KMS-11 (cell line): ENCODE measurements at regions not wholly inside any gene's neighbourhood (a gene's known extent, or its start where the extent isn't known, plus 50 kb on each side); places are given as distances from the start of the nearest gene placed in this dataset.
"Not testable (repeated sequence)": the region's sequence is repeated elsewhere in the genome, so short reads cannot be mapped to it uniquely, and the experiment has no call there.

Experiments used
- H2AFZ ChIP-seq: fragments of 200-600 bp; sonication (generic); 2 replicates; pipeline ENCODE4 v1.6.1; 2016; ENCODE audit warnings: antibody characterized with exemption, mixed run types, low read depth
- H3K27ac ChIP-seq: fragments of 200-600 bp; sonication (generic); 2 replicates; pipeline ENCODE4 v1.6.1; 2016; ENCODE audit warnings: mild to moderate bottlenecking, mixed run types
- H3K27me3 ChIP-seq: fragments of 200-600 bp; sonication (generic); 2 replicates; pipeline ENCODE4 v1.6.1; 2017; ENCODE audit warnings: mild to moderate bottlenecking, low read depth, mixed run types, moderate library complexity; ENCODE audit not compliant: insufficient read depth
- H3K36me3 ChIP-seq: fragments of 200-600 bp; sonication (generic); 2 replicates; pipeline ENCODE4 v1.6.1; 2017; ENCODE audit warnings: mild to moderate bottlenecking, mixed run types; ENCODE audit not compliant: insufficient read depth
- H3K4me1 ChIP-seq: fragments of 200-600 bp; sonication (generic); 2 replicates; pipeline ENCODE4 v1.6.1; 2016; ENCODE audit warnings: mild to moderate bottlenecking, low read depth, mixed run types; ENCODE audit not compliant: poor library complexity, severe bottlenecking
- H3K4me2 ChIP-seq: fragments of 200-600 bp; sonication (generic); 2 replicates; pipeline ENCODE4 v1.7.0; 2016; ENCODE audit warnings: mild to moderate bottlenecking, mixed run types
- H3K4me3 ChIP-seq: fragments of 200-600 bp; sonication (generic); IDR thresholded peaks from 2 replicates; pipeline ENCODE4 v1.6.1; 2017; ENCODE audit warnings: low read depth, low read length, mixed read lengths; ENCODE audit not compliant: insufficient read depth
- H3K79me2 ChIP-seq: fragments of 200-600 bp; sonication (generic); 2 replicates; pipeline ENCODE4 v1.6.1; 2016; ENCODE audit warnings: low read depth, mixed run types; ENCODE audit not compliant: insufficient read depth
- H3K9ac ChIP-seq: fragments of 200-600 bp; sonication (generic); 2 replicates; pipeline ENCODE4 v1.6.1; 2016; ENCODE audit warnings: mild to moderate bottlenecking, mixed run types
- H4K20me1 ChIP-seq: fragments of 200-600 bp; sonication (generic); 2 replicates; pipeline ENCODE4 v1.6.1; 2016; ENCODE audit warnings: mild to moderate bottlenecking, mixed run types; ENCODE audit not compliant: insufficient read depth
- CTCF ChIP-seq: fragments of 200-600 bp; sonication (generic); conservative IDR thresholded peaks from 2 replicates; pipeline ENCODE4 v1.6.1; 2017; ENCODE audit warnings: low read depth, mild to moderate bottlenecking, antibody characterized with exemption, low read length, moderate library complexity, mixed read lengths

- H3K4me1 ChIP-seq: no peaks in the 10 kb centered on the region
- H3K36me3 ChIP-seq: no peaks in the 10 kb centered on the region
- H3K27me3 ChIP-seq: no peaks in the 10 kb centered on the region
- no peak overlapping the region for H3K9ac ChIP-seq
- no peak overlapping the region for H3K4me3 ChIP-seq
- TF ChIP-seq CTCF: no peak
- H3K4me2 ChIP-seq: no peak overlapping the region
- no peak overlapping the region for H3K27ac ChIP-seq
- H3K79me2 ChIP-seq: no peaks in the 10 kb centered on the region
- no peaks in the 10 kb centered on the region for H4K20me1 ChIP-seq
- no peak overlapping the region for H2AFZ ChIP-seq
Observed at GRCh38 chr6:94733066-94733465, 844.3 kb upstream of the MANEA start.

GRCh38 chr6:94727710-94728109 is 849.6 kb upstream of the MANEA start:
- Histone ChIP-seq H3K79me2 (no peaks in the 10 kb centered on the region), H3K27ac (no peak overlapping the region), H3K36me3 (no peaks in the 10 kb centered on the region), H3K27me3 (no peaks in the 10 kb centered on the region), H3K4me2 (no peak overlapping the region), H4K20me1 (no peaks in the 10 kb centered on the region), H3K4me1 (no peaks in the 10 kb centered on the region), H3K9ac (no peak overlapping the region), H2AFZ (no peak overlapping the region), H3K4me3 (no peak overlapping the region)
- no peak for TF ChIP-seq CTCF

- Histone ChIP-seq H3K36me3 (no peaks in the 10 kb centered on the region), H3K79me2 (no peaks in the 10 kb centered on the region), H3K4me2 (no peak overlapping the region), H3K4me3 (no peak overlapping the region), H3K27ac (no peak overlapping the region), H3K4me1 (no peaks in the 10 kb centered on the region), H4K20me1 (no peaks in the 10 kb centered on the region), H2AFZ (no peak overlapping the region), H3K9ac (no peak overlapping the region), H3K27me3 (no peaks in the 10 kb centered on the region)
- no peak for TF ChIP-seq CTCF
Observed at GRCh38 chr6:94721459-94721858, 855.9 kb upstream of the MANEA start.

- no peak for TF ChIP-seq CTCF
- no peak overlapping the region for H2AFZ ChIP-seq
- no peak overlapping the region for H3K9ac ChIP-seq
- no peak overlapping the region for H3K27ac ChIP-seq
- no peaks in the 10 kb centered on the region for H3K79me2 ChIP-seq
- H3K4me1 ChIP-seq: no peaks in the 10 kb centered on the region
- no peak overlapping the region for H3K4me3 ChIP-seq
- no peaks in the 10 kb centered on the region for H3K36me3 ChIP-seq
- no peaks in the 10 kb centered on the region for H4K20me1 ChIP-seq
- H3K27me3 ChIP-seq: no peaks in the 10 kb centered on the region
- no peak overlapping the region for H3K4me2 ChIP-seq
Observed at GRCh38 chr6:94713446-94713845, 863.9 kb upstream of the MANEA start.

- no peak overlapping the region for H3K4me3 ChIP-seq
- H3K4me1 ChIP-seq: no peaks in the 10 kb centered on the region
- no peak overlapping the region for H2AFZ ChIP-seq
- H3K27ac ChIP-seq: no peak overlapping the region
- H3K9ac ChIP-seq: no peak overlapping the region
- no peaks in the 10 kb centered on the region for H3K36me3 ChIP-seq
- H3K27me3 ChIP-seq: no peaks in the 10 kb centered on the region
- TF ChIP-seq CTCF: no peak
- H4K20me1 ChIP-seq: no peaks in the 10 kb centered on the region
- no peak overlapping the region for H3K4me2 ChIP-seq
- no peaks in the 10 kb centered on the region for H3K79me2 ChIP-seq
Observed at GRCh38 chr6:94698773-94699172, 878.6 kb upstream of the MANEA start.

GRCh38 chr6:94687255-94687654 is 890.1 kb upstream of the MANEA start:
- not testable (repeated sequence) for H3K4me3 ChIP-seq, H3K36me3 ChIP-seq, H4K20me1 ChIP-seq, H2AFZ ChIP-seq, H3K4me1 ChIP-seq, H3K9ac ChIP-seq, H3K27me3 ChIP-seq, H3K4me2 ChIP-seq, H3K27ac ChIP-seq, H3K79me2 ChIP-seq
